HL-60 (cell line): ENCODE measurements at regions not wholly inside any gene's neighbourhood (a gene's known extent, or its start where the extent isn't known, plus 50 kb on each side); places are given as distances from the start of the nearest gene placed in this dataset.
"Not testable (repeated sequence)": the region's sequence is repeated elsewhere in the genome, so short reads cannot be mapped to it uniquely, and the experiment has no call there.

Experiments
- DNase-seq, 2 experiments: peaks; one replicate each; pipeline ENCODE4 v3.0.0-alpha.2; 2010 to 2020; ENCODE audit warnings: low read depth in 1 of 2, low spot score in 1 of 2
- H3K27ac ChIP-seq: fragments of 250-450 bp; sonication (Bioruptor Pico); replicated peaks from 2 replicates; pipeline ENCODE4 v1.5.1; 2020; ENCODE audit warnings: mild to moderate bottlenecking, moderate library complexity
- H3K27me3 ChIP-seq: fragments of 250-450 bp; sonication (Bioruptor Pico); 2 replicates; pipeline ENCODE4 v1.5.1; 2021; ENCODE audit warnings: mild to moderate bottlenecking, moderate library complexity; ENCODE audit not compliant: insufficient read depth, poor library complexity, severe bottlenecking
- H3K4me3 ChIP-seq: replicated peaks from 2 replicates; pipeline ENCODE4 v1.5.1; 2011; ENCODE audit warnings: mild to moderate bottlenecking, control low read depth, low read length; ENCODE audit not compliant: insufficient read depth
- CTCF ChIP-seq: IDR thresholded peaks from one replicate; pipeline ENCODE4 v1.5.1; 2011; ENCODE audit warnings: low read length, control low read depth, inconsistent platforms; ENCODE audit not compliant: insufficient read depth
- GABPA ChIP-seq: IDR thresholded peaks from 2 replicates; pipeline ENCODE4 v1.6.1; 2012; ENCODE audit warnings: low read depth
- POLR2AphosphoS5 ChIP-seq: IDR thresholded peaks from 2 replicates; pipeline ENCODE4 v1.6.1; 2012; ENCODE audit warnings: low read depth
- REST ChIP-seq: IDR thresholded peaks from 2 replicates; pipeline ENCODE4 v1.6.1; 2012; ENCODE audit warnings: low read depth; ENCODE audit not compliant: insufficient replicate concordance
- SPI1 ChIP-seq: IDR thresholded peaks from 2 replicates; pipeline ENCODE4 v1.6.1; 2012; ENCODE audit warnings: low read depth, mild to moderate bottlenecking, borderline replicate concordance

GRCh38 chr4:86472377-86473019 is 112.6 kb upstream of the MAPK10 start:
- H3K27me3 ChIP-seq: no peaks in the 10 kb centered on the region
- TF ChIP-seq POLR2AphosphoS5: no peak
- no peak for TF ChIP-seq CTCF
- no peak for TF ChIP-seq SPI1
- H3K4me3 ChIP-seq: no peak overlapping the region
- H3K27ac ChIP-seq: no peak overlapping the region
- DNase-seq: no peak

- DNase-seq, H3K4me3 ChIP-seq, H3K27me3 ChIP-seq, H3K27ac ChIP-seq: not testable (repeated sequence)
Observed at GRCh38 chr4:86478151-86478550, 116.0 kb upstream of the PTPN13 start.

GRCh38 chr4:86481440-86481839 is 112.7 kb upstream of the PTPN13 start:
- no peak for DNase-seq
- no peaks in the 10 kb centered on the region for H3K27me3 ChIP-seq
- no peak for TF ChIP-seq SPI1
- no peak for TF ChIP-seq REST
- TF ChIP-seq POLR2AphosphoS5: no peak
- TF ChIP-seq GABPA: no peak
- no peak for TF ChIP-seq CTCF
- no peak overlapping the region for H3K27ac ChIP-seq
- no peak overlapping the region for H3K4me3 ChIP-seq

- TF ChIP-seq SPI1 (peak; percentile 51; the same call in 1 of the 2 replicates), CTCF (no peak)
- Histone ChIP-seq H3K27ac (no peak overlapping the region), H3K4me3 (no peak overlapping the region), H3K27me3 (no peaks in the 10 kb centered on the region)
- no peak for DNase-seq
Observed at GRCh38 chr4:86482306-86483172, 111.6 kb upstream of the PTPN13 start.

- TF ChIP-seq GABPA: no peak
- TF ChIP-seq REST: no peak
- no peak for TF ChIP-seq CTCF
- TF ChIP-seq SPI1: no peak
- TF ChIP-seq POLR2AphosphoS5: no peak
- Histone ChIP-seq H3K27ac (no peak overlapping the region), H3K27me3 (no peaks in the 10 kb centered on the region), H3K4me3 (no peak overlapping the region)
- no peak for DNase-seq
Observed at GRCh38 chr4:86483173-86483490, 111.0 kb upstream of the PTPN13 start.
